KBM-7 (cell line): ENCODE measurements at regions not wholly inside any gene's neighbourhood (a gene's known extent, or its start where the extent isn't known, plus 50 kb on each side); places are given as distances from the start of the nearest gene placed in this dataset.
"Not testable (repeated sequence)": the region's sequence is repeated elsewhere in the genome, so short reads cannot be mapped to it uniquely, and the experiment has no call there.

Experiments
- DNase-seq: peaks from one replicate; pipeline ENCODE4 v3.0.0-alpha.2; 2015
- in situ Hi-C: fragments of 300-500 bp; cut with MboI; formaldehyde crosslinking; loops from 2 replicates; pipeline ENCODE4 v1.14.3; 2020; ENCODE audit warnings: low sequenced_read_pairs, low pct_unique_long_range_greater_than_20kb, mixed read lengths

DNA sequence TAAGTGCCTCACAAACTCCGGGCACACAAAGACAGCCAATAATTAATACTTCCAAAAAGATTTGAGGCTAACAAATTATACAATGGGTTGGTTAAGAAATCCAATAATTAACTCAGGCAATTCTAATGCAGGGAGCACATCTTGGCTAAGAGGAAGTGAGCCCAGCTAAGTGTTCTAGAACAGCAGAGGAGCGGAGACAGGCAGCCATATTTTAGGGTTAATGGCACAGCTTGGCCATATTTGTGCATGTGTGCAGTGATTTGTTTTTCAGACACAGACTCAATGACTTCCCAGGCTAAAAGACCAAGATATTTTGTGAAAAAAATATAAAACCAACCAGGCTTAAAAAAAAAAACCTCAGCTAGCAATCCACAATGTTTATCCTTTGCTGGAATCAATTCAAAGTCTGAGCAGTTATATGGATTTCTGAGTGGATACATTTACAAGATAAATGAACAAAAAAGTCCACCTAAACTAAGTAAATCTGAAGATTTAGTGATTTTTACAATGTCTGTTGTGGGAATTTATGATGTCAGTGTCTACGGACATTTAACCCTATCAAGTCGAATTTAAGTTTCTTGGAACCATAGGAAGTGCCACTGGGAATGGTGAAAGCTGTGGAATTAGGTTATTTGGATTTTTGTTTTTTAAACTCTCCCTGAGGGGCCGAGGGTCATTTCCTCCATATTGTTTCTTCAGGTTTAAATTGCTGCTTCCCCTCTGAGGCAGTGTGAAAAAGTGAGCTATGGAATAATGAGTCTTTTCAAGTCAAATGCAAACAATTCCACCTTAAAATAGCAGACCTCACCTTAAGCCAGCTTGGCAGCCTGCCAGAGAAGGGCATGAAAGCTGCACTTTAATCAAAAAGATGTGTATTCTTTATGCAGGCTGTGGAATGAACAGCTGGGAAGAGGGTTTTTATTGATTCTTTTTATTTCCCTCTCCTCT, 413.7 kb upstream of the TBL1XR1 start:
- in situ Hi-C loops = no loop called here
- DNase-seq = no peak

DNA sequence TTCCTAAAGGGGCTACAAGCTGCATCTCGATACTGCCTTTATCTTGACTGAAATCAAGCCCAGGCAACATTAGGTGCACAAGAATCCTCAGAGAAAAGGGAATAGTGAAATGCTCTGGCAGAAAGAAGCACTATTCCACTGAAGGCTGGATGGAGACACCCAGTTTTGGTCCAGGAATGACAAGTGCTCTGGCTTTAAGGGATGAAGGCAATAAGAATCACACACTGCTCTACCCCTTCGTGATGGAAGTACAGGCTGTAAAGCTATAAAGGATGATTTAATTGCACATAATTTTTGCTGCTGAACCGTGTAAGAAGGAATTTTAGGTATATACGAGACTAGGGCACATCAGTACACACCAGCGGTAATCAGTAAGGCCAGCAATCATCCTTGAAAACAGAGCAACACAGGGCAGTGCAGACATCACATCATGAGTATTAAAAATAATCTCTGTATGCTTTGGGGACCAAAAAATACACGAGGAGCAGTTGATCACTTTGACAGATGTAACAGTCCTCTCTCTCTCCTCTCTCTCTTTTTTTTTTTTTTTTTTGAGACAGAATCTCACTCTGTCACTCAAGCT, 414.6 kb upstream of the TBL1XR1 start:
- in situ Hi-C loops = no loop called here
- no peak for DNase-seq

DNA sequence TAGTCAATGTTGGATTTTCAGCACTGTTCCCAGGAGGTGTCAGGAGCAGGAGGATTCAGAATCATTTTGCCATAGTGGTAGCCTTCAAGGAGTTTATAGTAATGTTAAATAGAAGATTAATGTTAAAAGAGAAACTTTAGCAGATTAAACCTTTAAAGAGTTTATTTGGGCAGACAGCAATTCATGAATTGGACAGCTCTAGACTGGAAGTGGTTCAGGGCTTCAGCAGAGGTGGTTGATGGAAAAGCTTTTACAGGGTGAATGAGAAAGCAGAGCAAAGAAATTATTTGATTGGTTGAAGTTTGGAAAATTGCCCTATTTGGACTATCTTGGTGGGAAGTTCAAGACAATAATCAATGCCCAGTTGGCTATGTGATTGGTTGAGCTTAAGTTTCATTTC, 416.6 kb upstream of the TBL1XR1 start:
- in situ Hi-C loops = no loop called here

DNA sequence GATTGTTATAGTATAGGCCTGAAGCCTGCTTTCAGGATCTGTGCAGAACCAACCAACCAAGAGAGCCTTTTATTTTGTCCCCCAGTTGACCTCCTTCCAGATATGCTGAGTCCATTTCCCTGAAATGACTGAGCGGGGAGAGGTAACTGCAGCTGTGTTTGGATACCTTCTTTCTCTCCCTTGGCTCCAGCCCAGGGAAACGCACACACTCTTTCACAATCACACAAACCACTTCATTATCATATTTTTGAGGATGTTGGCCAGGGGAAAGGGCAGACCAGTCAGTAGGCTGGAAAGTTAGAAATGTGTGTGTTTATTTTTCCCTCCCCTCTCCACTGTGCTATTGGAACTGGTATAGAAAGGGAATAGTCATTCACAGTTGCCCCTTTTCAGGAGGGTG, 417.7 kb upstream of the TBL1XR1 start:
- in situ Hi-C loops = no loop called here
- DNase-seq = peak; percentile 95

More for the DNA sequence above, 416.6 kb upstream of the TBL1XR1 start:
- DNase-seq = no peak

DNA sequence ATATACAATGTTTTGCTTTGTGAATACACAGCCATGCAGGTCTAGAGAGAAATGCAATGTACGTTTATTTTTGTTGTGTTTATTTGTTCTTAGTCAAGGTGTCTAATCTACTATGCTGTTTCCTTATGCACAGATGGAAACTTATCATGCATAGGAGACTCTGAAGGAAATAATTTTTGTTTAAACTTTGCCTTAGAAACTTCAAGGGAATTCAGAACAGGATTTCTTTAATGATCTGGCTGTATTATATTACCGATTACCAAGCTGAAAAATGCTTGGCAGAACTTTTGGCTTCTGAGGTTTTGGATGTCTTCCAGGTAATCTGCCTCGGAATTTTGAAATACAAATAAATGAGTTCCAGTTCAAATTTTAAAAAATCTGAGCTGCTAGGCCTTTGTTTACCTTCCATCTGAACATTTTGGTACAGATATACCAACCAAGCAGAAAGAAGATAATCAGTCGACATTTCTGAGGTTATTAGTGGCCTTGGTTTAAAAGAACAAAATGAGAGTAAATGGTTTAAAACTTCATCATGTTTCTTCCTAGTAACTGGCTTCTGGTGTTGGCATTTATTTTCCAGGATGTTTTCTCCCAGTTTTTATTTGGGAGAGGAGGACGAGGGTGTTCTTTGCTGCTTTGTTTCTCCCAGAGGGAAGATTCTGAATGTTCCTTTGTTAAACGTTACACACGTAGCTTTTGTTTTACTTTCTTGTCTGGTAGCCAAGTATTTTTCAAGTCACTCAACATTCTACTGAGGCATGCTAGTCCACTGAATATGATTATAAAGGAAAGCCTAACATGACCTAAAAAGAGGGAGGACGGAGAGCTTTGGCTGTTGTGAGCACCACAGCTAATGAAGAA, 421.8 kb upstream of the TBL1XR1 start:
- no peak for DNase-seq
- in situ Hi-C loops = no loop called here

DNA sequence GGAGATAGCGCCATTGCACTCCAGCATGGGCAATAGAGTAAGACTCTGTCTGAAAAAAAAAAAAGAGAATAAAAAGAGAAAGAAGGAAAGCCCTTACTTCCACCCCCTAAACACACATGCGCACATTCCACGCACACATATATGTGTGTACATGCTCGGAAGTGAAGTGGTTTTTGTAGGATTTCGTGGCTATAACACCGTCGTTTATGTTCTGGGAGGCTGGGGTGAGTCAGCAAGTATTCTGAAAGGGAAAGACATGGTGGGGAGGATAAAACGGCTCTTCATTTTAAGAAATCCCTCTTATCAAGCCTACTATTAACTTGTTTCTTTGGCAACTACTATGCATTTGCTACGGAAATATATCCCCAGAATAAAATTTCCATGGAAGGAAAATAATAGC, 422.8 kb upstream of the TBL1XR1 start:
- DNase-seq = no peak
- in situ Hi-C loops = no loop called here

DNA sequence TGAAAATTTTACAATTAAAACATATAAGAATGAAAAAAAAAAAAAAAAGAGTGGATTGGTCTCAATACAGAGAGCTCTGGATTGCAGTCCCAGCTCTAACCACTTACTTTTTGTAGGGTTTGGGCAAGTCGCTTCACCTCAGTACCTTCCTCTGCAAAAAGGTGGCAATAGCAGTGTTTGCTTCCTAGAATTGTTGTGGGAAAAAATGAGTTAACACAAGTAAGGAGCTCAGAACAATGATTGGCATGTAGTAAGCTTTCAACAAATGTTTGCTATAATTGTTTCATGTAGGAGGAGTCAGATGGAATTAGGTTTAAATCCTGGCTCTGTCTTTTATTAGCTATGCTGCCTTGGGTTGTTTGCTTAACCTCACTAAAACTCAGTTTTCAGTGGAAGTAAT, 425.2 kb upstream of the TBL1XR1 start:
- DNase-seq = no peak

DNA sequence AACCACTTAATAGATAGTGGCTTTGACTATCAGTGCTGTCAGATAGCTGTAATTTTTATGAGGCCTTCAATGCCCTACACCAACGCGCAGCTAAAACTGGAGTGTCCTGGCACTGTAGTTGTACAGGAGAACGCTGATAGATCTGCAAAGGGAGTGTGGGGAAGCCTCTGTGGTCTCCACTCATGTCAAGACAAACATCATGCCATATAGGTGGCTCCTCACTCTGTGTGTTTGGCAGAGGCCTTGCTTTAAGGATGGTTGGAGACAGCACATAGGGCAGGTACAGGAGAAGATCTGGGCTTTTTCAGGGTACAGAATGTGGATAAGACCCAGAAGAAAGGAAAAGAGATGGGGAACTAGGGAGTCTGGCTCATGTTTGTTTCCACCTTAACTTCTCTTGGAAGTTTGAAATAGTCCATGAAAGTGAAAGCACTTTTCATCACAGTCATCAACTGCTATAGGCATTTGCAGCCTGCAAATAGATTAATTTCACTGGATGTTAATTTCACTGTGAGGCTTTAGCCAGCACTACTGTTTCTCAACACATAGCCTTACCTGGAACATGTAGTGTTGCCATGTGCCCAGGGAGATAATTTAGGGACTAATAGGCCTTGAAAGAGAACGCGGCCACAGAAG, 425.8 kb upstream of the TBL1XR1 start:
- no peak for DNase-seq

More for the DNA sequence above, 425.2 kb upstream of the TBL1XR1 start:
- in situ Hi-C loops = no loop called here

DNA sequence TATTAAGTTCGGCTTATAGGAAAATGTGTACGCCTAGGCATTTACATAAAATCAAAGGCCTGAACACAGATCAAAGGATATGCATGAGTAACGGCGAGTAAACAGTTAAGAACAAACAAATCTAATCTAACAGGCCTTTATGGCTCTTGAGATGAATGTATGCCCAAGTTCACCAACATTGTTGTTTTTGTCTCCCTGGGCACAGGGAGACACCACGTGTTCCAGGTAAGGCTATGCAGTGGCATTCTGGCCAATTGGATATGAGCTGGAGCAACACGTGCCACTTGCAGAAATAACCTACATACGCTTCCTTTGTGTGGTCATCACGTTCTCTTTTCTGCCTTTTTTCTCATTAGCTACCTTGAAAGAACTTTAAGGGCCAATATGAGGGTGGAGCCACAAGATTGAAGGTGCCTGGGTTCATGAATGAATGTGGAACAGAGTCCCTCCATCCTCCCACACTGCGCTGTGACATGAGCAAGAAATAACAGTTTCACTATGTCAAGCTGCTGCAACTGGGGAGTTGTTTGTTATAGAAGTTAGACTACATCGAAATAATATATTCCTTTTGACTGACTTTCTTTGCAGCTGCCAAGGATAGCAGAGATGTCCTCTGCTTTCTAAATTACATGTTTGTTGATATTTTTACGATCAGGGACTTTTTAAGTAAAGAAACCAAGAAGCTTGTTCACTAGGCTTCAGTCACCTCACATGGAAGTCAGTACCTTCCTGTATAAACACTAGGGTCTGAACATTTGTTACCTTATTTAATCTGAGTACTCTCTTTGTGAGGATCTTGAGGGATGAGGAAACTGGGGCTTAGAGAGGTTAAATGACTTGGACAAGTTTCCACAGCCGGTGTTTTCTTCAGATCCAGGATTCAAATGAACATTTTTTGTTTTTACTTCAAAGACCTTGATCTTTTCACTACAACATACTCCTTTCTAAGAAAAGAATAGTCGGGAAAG, 427.5 kb upstream of the TBL1XR1 start:
- in situ Hi-C loops = no loop called here
- DNase-seq = no peak

More for the DNA sequence above, 425.8 kb upstream of the TBL1XR1 start:
- in situ Hi-C loops = no loop called here

DNA sequence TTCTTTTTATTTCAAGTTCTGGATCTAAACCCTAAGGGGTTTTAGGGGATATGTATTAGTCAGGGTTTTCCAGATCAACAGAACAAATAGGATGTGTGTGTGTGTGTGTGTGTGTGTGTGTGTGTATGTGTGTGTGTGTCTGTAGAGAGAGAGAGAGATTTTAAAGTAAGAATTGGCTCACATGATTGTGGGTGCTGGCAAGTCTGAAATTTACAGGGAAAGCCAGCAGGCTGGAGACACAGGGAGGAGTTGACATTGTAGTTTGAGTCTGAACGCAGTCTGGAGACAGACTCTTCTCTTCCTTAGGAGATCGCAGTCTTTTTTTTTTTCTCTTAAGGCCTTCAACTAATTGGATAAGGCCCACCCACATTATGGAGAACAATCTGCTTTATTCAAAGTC, 428.8 kb upstream of the TBL1XR1 start:
- no peak for DNase-seq
- in situ Hi-C loops = no loop called here

DNA sequence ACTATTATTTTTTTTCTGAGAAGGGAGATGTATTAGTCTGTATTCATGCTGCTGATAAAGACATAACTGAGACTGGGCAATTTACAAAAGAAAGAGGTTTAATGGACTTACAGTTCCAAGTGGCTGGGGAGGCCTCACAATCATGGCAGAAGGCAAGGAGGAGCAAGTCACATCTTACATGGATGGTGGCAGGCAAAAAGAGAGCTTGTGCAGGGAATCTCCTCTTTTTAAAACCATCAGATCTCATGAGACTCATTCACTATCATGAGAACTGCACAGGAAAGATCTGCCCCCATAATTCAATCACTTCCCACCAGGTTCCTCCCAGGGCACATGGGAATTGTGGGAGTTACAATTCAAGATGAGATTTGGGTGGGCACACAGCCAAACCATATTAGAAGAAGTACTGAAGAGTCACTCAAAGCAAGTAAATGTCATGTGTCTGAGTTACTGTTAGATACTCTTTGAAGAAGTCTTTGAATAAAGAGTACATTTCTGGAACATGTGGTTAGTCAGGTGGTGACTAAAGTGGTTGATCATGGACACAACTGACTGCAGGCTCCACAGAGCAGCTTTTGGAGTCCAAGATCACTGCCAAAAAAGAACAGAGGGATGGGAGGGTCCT, 430.9 kb upstream of the TBL1XR1 start:
- in situ Hi-C loops = not testable (repeated sequence)
- peak; percentile 12 for DNase-seq

DNA sequence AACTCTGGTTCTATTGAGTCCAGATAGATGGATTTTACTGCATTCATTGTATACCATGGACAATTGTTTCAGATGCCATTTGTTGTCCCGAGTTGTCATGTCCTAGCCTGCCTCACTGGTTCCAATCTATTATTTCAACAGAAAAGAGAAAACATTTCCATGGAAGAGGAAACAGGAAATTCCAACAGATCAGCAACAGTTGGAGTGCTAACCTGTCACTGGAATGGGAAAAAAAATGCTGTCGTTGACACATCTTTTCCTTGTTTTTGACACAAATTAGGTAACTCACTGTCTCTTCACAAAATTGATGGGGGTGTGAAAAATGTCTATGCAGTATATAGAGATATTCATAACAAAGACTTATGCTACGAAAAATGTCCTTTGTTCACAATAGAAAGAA, 432.0 kb upstream of the TBL1XR1 start:
- DNase-seq = no peak
- in situ Hi-C loops = no loop called here

DNA sequence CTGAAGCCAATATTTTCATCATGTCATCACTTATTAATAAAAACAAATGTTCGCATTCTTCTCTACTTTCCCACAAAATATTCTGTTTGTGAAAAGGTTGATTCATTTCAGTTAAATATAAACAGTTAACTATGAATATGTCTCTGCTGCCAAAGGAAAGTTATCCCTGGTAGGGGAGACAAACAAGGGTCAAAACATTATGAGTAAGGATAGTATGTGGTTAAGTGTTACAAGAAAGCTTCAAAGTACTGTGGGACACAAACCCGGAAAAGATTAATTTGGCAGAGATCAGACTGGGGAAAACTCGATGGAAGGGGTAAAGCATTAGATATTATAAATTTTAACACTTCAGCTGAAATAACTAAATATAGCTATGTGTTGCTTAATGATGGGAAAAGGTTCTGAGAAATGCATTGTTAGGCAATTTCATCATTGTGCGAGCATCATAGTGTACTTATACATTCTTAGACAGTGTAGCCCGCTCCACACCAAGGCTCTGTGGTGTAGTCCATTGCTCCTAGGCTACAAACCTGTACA, 436.5 kb upstream of the TBL1XR1 start:
- in situ Hi-C loops = no loop called here
- DNase-seq = no peak

DNA sequence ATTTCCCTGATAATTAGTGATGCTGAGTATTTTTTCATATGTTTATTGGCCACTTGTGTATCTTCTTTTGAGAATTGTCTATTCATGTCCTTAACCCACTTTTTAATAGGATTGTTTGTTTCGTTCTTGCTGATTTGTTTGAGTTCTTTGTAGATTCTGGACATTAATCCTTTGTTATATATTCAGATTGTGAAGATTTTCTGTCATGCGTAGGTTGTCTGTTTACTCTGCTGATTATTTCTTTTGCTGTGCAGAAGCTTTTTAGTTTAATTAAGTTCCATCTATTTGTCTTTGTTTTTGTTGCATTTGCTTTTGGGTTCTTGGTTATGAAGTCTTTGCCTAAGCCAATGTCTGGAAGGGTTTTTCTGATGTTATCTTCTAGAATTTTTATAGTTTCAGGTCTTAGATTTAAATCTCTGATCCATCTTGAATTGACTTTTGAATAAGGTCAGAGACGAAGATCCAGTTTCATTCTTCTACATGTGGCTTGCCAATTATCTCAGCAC, 438.4 kb upstream of the TBL1XR1 start:
- in situ Hi-C loops, DNase-seq: not testable (repeated sequence)

DNA sequence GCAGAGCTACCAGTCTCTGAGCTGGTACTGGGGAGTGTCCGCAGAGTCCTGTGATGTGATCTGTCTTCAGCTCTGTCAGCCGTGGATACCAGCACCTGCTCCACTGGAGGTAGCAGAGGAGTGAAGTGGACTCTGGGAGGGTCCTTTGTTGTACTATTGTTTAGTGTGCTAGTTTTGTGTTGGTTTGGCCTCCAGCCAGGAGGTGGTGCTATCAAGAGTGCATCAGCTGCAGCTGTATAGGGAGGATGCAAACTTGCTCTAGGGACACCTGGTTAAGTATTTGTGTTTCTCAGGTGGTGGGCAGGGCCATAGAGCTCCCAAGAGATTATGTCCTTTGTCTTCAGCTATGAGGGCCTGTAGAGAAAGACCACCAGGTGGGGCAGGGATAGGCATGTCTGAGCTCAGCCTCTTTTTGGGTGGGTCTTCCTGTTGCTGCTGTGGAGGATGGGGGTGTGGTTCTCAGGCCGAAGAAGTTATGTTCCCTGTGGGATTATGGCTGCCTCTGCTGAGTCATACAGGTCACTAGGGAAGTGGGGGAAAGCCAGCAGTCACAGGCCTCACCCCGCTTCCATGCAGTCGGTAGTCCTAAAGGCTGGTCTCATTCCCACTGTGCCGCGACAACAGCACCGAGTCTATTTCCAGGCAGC, 443.2 kb upstream of the TBL1XR1 start:
- in situ Hi-C loops = no loop called here
- DNase-seq = no peak

DNA sequence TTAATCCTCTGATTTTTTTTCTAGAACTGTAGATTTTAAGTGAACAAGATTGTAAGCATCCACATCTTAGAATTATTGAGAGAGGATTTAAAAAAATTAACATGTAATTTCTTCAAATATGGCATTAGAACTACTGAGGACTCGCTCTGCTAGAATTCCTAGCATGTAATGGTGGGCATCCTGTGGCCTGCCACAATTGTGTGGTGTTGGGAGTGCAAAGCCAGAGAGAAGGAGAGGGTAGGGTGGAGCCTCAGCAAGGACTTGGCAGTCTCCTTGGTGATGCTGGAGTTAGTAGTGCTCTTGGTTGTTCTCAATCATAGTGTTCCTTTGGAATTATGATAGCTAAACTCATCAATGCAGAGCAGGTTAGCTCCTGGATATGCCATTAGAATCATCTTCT, 443.9 kb upstream of the TBL1XR1 start:
- no peak for DNase-seq
- in situ Hi-C loops = no loop called here
